ENCODE measurements at regions not wholly inside any gene's neighbourhood (a gene's known extent, or its start where the extent isn't known, plus 50 kb on each side); places are given as distances from the start of the nearest gene placed in this dataset.

GRCh38 chr14:71311061-71311460, 403.8 kb downstream of the PCNX1 start:
- no peak for TF ChIP-seq YY1 (IDR thresholded peaks at IDR 0.05; ENCODE audit: insufficient read depth, insufficient read length)
- no peak for TF ChIP-seq SUZ12 (IDR thresholded peaks at IDR 0.05; ENCODE audit: extremely low read depth, insufficient read depth, insufficient read length)
